ENCODE measurements at regions not wholly inside any gene's neighbourhood (a gene's known extent, or its start where the extent isn't known, plus 50 kb on each side); places are given as distances from the start of the nearest gene placed in this dataset.

GRCh38 chr3:83946049-83946448, 1012.7 kb upstream of the CADM2 start:
- Histone ChIP-seq H3K36me3 (ENCODE audit: control insufficient read depth, insufficient read depth, low read length) (no peaks in the 10 kb centered on the region), H3K27me3 (ENCODE audit: control insufficient read depth, insufficient read depth, low read length) (no peaks in the 10 kb centered on the region), H3K4me3 (ENCODE audit: low read depth, low read length) (no peak overlapping the region)
- peak; percentile 22 for DNase-seq (ENCODE audit: low read depth)
- no peak for TF ChIP-seq CTCF (IDR thresholded peaks at IDR 0.05; ENCODE audit: insufficient read depth, low read length, severe bottlenecking)
- FAIRE-seq, result no peak

GRCh38 chr3:83946554-83946953, 1012.2 kb upstream of the CADM2 start:
- no peaks in the 10 kb centered on the region for H3K27me3 ChIP-seq (ENCODE audit: control insufficient read depth, insufficient read depth, low read length)
- H3K36me3 ChIP-seq (ENCODE audit: control insufficient read depth, insufficient read depth, low read length), result no peaks in the 10 kb centered on the region
- no peak for FAIRE-seq
- H3K4me3 ChIP-seq (ENCODE audit: low read depth, low read length), result no peak overlapping the region
- peak; percentile 26 for TF ChIP-seq CTCF (IDR thresholded peaks at IDR 0.05; ENCODE audit: insufficient read depth, low read length, severe bottlenecking)
- peak; percentile 21 for DNase-seq (ENCODE audit: low read depth)

- no peak for FAIRE-seq
- H3K4me3 ChIP-seq (ENCODE audit: low read depth, low read length), result no peak overlapping the region
- no peaks in the 10 kb centered on the region for H3K36me3 ChIP-seq (ENCODE audit: control insufficient read depth, insufficient read depth, low read length)
- no peak for TF ChIP-seq CTCF (IDR thresholded peaks at IDR 0.05; ENCODE audit: insufficient read depth, low read length, severe bottlenecking)
- no peaks in the 10 kb centered on the region for H3K27me3 ChIP-seq (ENCODE audit: control insufficient read depth, insufficient read depth, low read length)
- no peak for DNase-seq (ENCODE audit: low read depth)
Observed at GRCh38 chr3:83948771-83949170, 1010.0 kb upstream of the CADM2 start.

- Histone ChIP-seq H3K36me3 (ENCODE audit: control insufficient read depth, insufficient read depth, low read length) (no peaks in the 10 kb centered on the region), H3K27me3 (ENCODE audit: control insufficient read depth, insufficient read depth, low read length) (no peaks in the 10 kb centered on the region), H3K4me3 (ENCODE audit: low read depth, low read length) (no peak overlapping the region)
- FAIRE-seq (no peak), DNase-seq (ENCODE audit: low read depth) (peak; percentile 89)
- TF ChIP-seq CTCF (IDR thresholded peaks at IDR 0.05; ENCODE audit: insufficient read depth, low read length, severe bottlenecking), result no peak
Observed at GRCh38 chr3:83953417-83954089, 1005.2 kb upstream of the CADM2 start.

GRCh38 chr3:83956431-83956830, 1002.4 kb upstream of the CADM2 start:
- Histone ChIP-seq H3K36me3 (ENCODE audit: control insufficient read depth, insufficient read depth, low read length) (no peaks in the 10 kb centered on the region), H3K27me3 (ENCODE audit: control insufficient read depth, insufficient read depth, low read length) (no peaks in the 10 kb centered on the region), H3K4me3 (ENCODE audit: low read depth, low read length) (no peak overlapping the region)
- no peak for DNase-seq (ENCODE audit: low read depth)
- FAIRE-seq, result no peak
- no peak for TF ChIP-seq CTCF (IDR thresholded peaks at IDR 0.05; ENCODE audit: insufficient read depth, low read length, severe bottlenecking)

- Histone ChIP-seq H3K4me3 (ENCODE audit: low read depth, low read length) (no peak overlapping the region), H3K27me3 (ENCODE audit: control insufficient read depth, insufficient read depth, low read length) (no peaks in the 10 kb centered on the region), H3K36me3 (ENCODE audit: control insufficient read depth, insufficient read depth, low read length) (no peaks in the 10 kb centered on the region)
- FAIRE-seq, result no peak
- TF ChIP-seq CTCF (IDR thresholded peaks at IDR 0.05; ENCODE audit: insufficient read depth, low read length, severe bottlenecking), result peak; percentile 19
- DNase-seq (ENCODE audit: low read depth), result no peak
Observed at GRCh38 chr3:83968356-83968755, 990.4 kb upstream of the CADM2 start.
